ENCODE measurements at regions not wholly inside any gene's neighbourhood (a gene's known extent, or its start where the extent isn't known, plus 50 kb on each side); places are given as distances from the start of the nearest gene placed in this dataset.

GRCh38 chr1:80225510-80225909 is 1219.0 kb upstream of the ADGRL4 start:
- H3K9me3 Mint-ChIP-seq: peaks cover 4% of the 10 kb centered on the region; the same call in 1 of the 2 replicates
- peaks cover 2% of the 10 kb centered on the region; the same call in 1 of the 2 replicates for H3K27me3 Mint-ChIP-seq (ENCODE audit: insufficient read depth)
- TF ChIP-seq, protein P1, sequence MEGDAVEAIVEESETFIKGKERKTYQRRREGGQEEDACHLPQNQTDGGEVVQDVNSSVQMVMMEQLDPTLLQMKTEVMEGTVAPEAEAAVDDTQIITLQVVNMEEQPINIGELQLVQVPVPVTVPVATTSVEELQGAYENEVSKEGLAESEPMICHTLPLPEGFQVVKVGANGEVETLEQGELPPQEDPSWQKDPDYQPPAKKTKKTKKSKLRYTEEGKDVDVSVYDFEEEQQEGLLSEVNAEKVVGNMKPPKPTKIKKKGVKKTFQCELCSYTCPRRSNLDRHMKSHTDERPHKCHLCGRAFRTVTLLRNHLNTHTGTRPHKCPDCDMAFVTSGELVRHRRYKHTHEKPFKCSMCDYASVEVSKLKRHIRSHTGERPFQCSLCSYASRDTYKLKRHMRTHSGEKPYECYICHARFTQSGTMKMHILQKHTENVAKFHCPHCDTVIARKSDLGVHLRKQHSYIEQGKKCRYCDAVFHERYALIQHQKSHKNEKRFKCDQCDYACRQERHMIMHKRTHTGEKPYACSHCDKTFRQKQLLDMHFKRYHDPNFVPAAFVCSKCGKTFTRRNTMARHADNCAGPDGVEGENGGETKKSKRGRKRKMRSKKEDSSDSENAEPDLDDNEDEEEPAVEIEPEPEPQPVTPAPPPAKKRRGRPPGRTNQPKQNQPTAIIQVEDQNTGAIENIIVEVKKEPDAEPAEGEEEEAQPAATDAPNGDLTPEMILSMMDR (IDR thresholded peaks at IDR 0.05): no peak
- H3K27ac Mint-ChIP-seq: no peak overlapping the region
- no peak for DNase-seq
- no peak overlapping the region for H3K4me3 Mint-ChIP-seq
- no peaks in the 10 kb centered on the region for H3K36me3 Mint-ChIP-seq (ENCODE audit: low read depth)
- no peaks in the 10 kb centered on the region for H3K4me1 Mint-ChIP-seq (ENCODE audit: low read depth)

GRCh38 chr1:80221319-80221718 is 1214.8 kb upstream of the ADGRL4 start:
- H3K36me3 Mint-ChIP-seq (ENCODE audit: low read depth): no peaks in the 10 kb centered on the region
- no peaks in the 10 kb centered on the region for H3K9me3 Mint-ChIP-seq
- peaks cover 2% of the 10 kb centered on the region; the same call in 1 of the 2 replicates for H3K27me3 Mint-ChIP-seq (ENCODE audit: insufficient read depth)
- no peak for DNase-seq
- no peaks in the 10 kb centered on the region for H3K4me1 Mint-ChIP-seq (ENCODE audit: low read depth)
- H3K4me3 Mint-ChIP-seq: no peak overlapping the region
- TF ChIP-seq, protein P1 (IDR thresholded peaks at IDR 0.05): no peak
- H3K27ac Mint-ChIP-seq: no peak overlapping the region

- no peak overlapping the region for H3K4me3 Mint-ChIP-seq
- H3K9me3 Mint-ChIP-seq: no peaks in the 10 kb centered on the region
- peak; percentile 38 for DNase-seq
- H3K27me3 Mint-ChIP-seq (ENCODE audit: insufficient read depth): peaks cover under 1% of the 10 kb centered on the region; the same call in 1 of the 2 replicates
- TF ChIP-seq, protein P1 (IDR thresholded peaks at IDR 0.05): peak; percentile 75
- no peaks in the 10 kb centered on the region for H3K36me3 Mint-ChIP-seq (ENCODE audit: low read depth)
- no peak overlapping the region for H3K27ac Mint-ChIP-seq
- no peaks in the 10 kb centered on the region for H3K4me1 Mint-ChIP-seq (ENCODE audit: low read depth)
Observed at GRCh38 chr1:80218112-80218511, 1211.6 kb upstream of the ADGRL4 start.

- peak; percentile 20 for DNase-seq
- Mint-ChIP-seq H3K4me1 (ENCODE audit: low read depth) (no peaks in the 10 kb centered on the region), H3K36me3 (ENCODE audit: low read depth) (no peaks in the 10 kb centered on the region), H3K4me3 (no peak overlapping the region), H3K27ac (no peak overlapping the region), H3K27me3 (ENCODE audit: insufficient read depth) (no peaks in the 10 kb centered on the region; the same call in 1 of the 2 replicates), H3K9me3 (no peaks in the 10 kb centered on the region)
- TF ChIP-seq, protein P1 (IDR thresholded peaks at IDR 0.05): peak; percentile 65
Observed at GRCh38 chr1:80217377-80217986, 1211.0 kb upstream of the ADGRL4 start.

- TF ChIP-seq, protein P1 (IDR thresholded peaks at IDR 0.05): no peak
- no peaks in the 10 kb centered on the region for H3K9me3 Mint-ChIP-seq
- no peak overlapping the region for H3K4me3 Mint-ChIP-seq
- no peaks in the 10 kb centered on the region for H3K4me1 Mint-ChIP-seq (ENCODE audit: low read depth)
- no peaks in the 10 kb centered on the region for H3K36me3 Mint-ChIP-seq (ENCODE audit: low read depth)
- no peak overlapping the region for H3K27ac Mint-ChIP-seq
- H3K27me3 Mint-ChIP-seq (ENCODE audit: insufficient read depth): no peaks in the 10 kb centered on the region; the same call in 1 of the 2 replicates
- no peak for DNase-seq
Observed at GRCh38 chr1:80214888-80215540, 1208.5 kb upstream of the ADGRL4 start.

Data from HFFc6 (cell line).